Activated naive CD8-positive, alpha-beta T cell treated with anti-CD3 and anti-CD28 coated beads for 36 hours (primary cell): ENCODE measurements at regions not wholly inside any gene's neighbourhood (a gene's known extent, or its start where the extent isn't known, plus 50 kb on each side); places are given as distances from the start of the nearest gene placed in this dataset.
A peak's percentile ranks its signal among the peaks of the same experiment; 100 is the strongest.

Experiments
- DNase-seq: peaks from one replicate; pipeline ENCODE4 v3.0.0; 2021
- H3K27ac Mint-ChIP-seq: one replicate; pipeline ENCODE4 v1.8.0; 2022; ENCODE audit warnings: mild to moderate bottlenecking, moderate library complexity, mixed read lengths
- H3K27me3 Mint-ChIP-seq: one replicate; pipeline ENCODE4 v1.8.0; 2022; ENCODE audit warnings: mild to moderate bottlenecking, mixed read lengths
- H3K36me3 Mint-ChIP-seq: one replicate; pipeline ENCODE4 v1.8.0; 2021; ENCODE audit warnings: mild to moderate bottlenecking, mixed read lengths
- H3K4me1 Mint-ChIP-seq: one replicate; pipeline ENCODE4 v1.8.0; 2021; ENCODE audit warnings: mixed read lengths
- H3K4me3 Mint-ChIP-seq: one replicate; pipeline ENCODE4 v1.8.0; 2022; ENCODE audit warnings: mild to moderate bottlenecking, moderate library complexity, mixed read lengths
- H3K9me3 Mint-ChIP-seq: one replicate; pipeline ENCODE4 v1.8.0; 2022; ENCODE audit warnings: mixed read lengths

DNA sequence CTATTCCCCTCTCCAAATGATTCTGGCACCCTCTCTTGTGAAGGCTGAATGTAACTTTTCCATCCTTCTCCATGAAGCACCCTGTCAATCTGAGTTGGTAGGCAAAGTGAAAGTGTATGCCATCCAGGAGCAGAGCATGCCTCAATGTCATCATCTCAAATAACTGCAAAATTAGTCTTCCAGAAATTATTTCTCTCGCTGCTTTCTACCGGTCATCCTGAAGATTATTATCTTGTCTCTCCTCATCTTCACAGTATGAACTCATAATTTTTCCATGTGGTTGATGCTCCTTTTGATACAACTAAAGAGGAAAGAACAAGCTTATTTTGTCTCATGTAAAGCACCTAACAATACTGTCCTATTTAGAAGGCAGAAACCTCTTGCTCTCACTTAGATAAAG, 285.5 kb upstream of the PCDH7 start:
- Mint-ChIP-seq H3K4me1 (no peaks in the 10 kb centered on the region), H3K36me3 (no peaks in the 10 kb centered on the region), H3K4me3 (no peak overlapping the region), H3K27me3 (no peaks in the 10 kb centered on the region), H3K27ac (no peak overlapping the region), H3K9me3 (peaks cover 1% of the 10 kb centered on the region)
- no peak for DNase-seq

DNA sequence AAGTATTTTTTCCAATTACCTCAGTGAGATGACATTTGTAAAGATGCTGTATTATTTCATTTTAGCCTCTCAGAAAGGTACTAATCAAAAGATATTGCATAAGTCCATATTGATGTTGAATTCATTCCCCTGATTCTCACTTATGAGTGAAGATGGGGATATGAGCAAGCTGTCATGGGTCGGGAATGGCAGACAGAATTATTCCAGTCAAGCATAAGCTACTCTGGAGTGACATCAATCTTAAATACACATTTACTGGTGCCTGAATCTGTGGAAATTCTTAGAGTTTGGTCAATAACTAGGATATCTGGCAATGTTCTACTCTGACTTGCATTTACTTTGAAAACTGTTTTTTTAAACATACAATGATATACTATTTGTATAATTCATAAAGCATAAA, 283.8 kb upstream of the PCDH7 start:
- peaks cover 4% of the 10 kb centered on the region for H3K9me3 Mint-ChIP-seq
- no peaks in the 10 kb centered on the region for H3K4me1 Mint-ChIP-seq
- DNase-seq, result no peak
- H3K27me3 Mint-ChIP-seq, result no peaks in the 10 kb centered on the region
- no peak overlapping the region for H3K27ac Mint-ChIP-seq
- no peak overlapping the region for H3K4me3 Mint-ChIP-seq
- H3K36me3 Mint-ChIP-seq, result no peaks in the 10 kb centered on the region

GRCh38 chr4:30437316-30437715, 282.9 kb upstream of the PCDH7 start:
- H3K36me3 Mint-ChIP-seq, result no peaks in the 10 kb centered on the region
- H3K27ac Mint-ChIP-seq, result no peak overlapping the region
- DNase-seq, result no peak
- H3K4me3 Mint-ChIP-seq, result no peak overlapping the region
- H3K4me1 Mint-ChIP-seq, result no peaks in the 10 kb centered on the region
- peaks cover 4% of the 10 kb centered on the region for H3K9me3 Mint-ChIP-seq
- H3K27me3 Mint-ChIP-seq, result no peaks in the 10 kb centered on the region

GRCh38 chr4:30443289-30443688, 276.9 kb upstream of the PCDH7 start:
- H3K4me1 Mint-ChIP-seq, result no peaks in the 10 kb centered on the region
- DNase-seq, result no peak
- no peak overlapping the region for H3K27ac Mint-ChIP-seq
- H3K9me3 Mint-ChIP-seq, result peaks cover 2% of the 10 kb centered on the region
- no peaks in the 10 kb centered on the region for H3K36me3 Mint-ChIP-seq
- H3K27me3 Mint-ChIP-seq, result no peaks in the 10 kb centered on the region
- no peak overlapping the region for H3K4me3 Mint-ChIP-seq

DNA sequence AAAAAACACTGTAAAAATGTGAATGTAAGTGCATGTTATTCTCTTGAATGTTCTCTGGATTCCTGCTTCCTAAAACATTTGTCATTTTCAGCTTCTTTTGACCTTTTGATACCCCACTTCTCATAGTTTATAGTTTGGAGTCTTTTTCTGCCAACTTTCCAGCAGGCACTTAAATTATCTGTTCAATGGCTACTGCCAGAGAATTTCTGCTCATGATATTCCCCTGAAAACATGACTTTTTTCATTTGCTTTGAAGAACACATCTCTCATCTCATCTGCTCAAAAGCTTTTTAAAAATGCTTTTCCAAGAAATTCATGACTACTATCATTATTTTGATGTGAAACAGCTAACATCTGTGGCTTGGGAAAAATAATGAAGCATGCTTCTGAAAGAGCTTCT, 269.7 kb upstream of the PCDH7 start:
- Mint-ChIP-seq H3K4me1 (no peaks in the 10 kb centered on the region), H3K27ac (no peak overlapping the region), H3K36me3 (no peaks in the 10 kb centered on the region), H3K27me3 (no peaks in the 10 kb centered on the region), H3K9me3 (peaks cover 12% of the 10 kb centered on the region), H3K4me3 (no peak overlapping the region)
- DNase-seq, result no peak

DNA sequence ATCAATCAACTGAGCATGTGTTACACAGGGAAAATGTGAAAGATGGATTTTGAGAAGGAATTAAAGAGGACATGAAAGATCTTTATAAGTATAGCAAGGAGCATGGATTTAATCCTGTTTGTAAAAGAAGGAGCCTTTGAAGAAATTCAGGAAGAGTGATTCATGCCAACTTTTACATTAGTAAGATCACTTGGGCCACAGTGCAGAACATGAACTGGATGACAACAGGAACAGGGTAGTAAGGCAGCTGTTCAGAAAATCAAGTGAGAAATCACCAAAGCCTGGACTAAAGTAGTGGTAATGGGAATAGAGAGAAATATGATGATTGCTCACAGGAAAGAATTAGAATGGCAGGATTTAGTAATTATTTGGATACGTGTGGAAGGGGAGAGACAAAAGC, 265.7 kb upstream of the PCDH7 start:
- Mint-ChIP-seq H3K27ac (no peak overlapping the region), H3K27me3 (no peaks in the 10 kb centered on the region), H3K4me1 (no peaks in the 10 kb centered on the region), H3K9me3 (peaks cover 15% of the 10 kb centered on the region), H3K4me3 (no peak overlapping the region), H3K36me3 (no peaks in the 10 kb centered on the region)
- DNase-seq, result no peak

DNA sequence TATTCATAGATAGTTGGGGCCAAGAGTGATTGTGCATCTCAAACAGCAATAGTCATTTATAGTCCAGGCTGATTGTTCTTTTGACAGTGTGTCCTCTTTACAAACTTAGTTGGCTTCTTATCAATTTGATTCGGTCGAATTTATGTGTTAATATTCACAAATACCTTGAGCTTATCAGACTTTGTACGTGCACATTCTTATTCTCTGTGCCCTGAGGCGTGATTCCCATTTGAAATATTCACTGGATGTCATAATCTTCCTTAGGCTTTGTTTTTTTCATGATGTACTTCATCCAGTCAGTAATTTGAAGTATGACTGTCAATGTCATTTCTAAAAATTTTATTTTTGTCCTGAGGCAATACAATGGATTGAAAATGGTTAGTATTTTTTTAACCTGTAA, 263.5 kb upstream of the PCDH7 start:
- H3K4me1 Mint-ChIP-seq, result no peaks in the 10 kb centered on the region
- H3K36me3 Mint-ChIP-seq, result no peaks in the 10 kb centered on the region
- DNase-seq, result no peak
- no peak overlapping the region for H3K4me3 Mint-ChIP-seq
- H3K27me3 Mint-ChIP-seq, result no peaks in the 10 kb centered on the region
- H3K9me3 Mint-ChIP-seq, result peaks cover 12% of the 10 kb centered on the region
- H3K27ac Mint-ChIP-seq, result no peak overlapping the region

DNA sequence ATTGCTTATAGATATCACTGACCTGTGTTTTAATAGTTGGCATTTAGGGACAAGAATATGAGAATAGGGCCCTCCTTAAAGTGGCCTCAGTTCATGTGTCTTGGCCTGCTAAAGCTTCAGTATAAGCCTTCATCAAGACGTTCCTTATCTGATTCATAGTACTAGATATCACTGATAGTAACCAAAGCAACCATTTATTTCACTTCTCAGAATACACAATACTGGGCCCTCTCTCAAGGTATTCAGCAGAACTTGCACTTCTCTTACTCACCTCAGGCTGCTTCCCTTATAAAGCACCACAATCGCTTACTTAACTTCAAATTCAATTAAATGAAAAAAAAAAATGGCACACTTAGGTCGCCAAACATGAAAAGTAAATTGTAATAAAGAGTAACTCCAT, 259.4 kb upstream of the PCDH7 start:
- H3K4me3 Mint-ChIP-seq, result no peak overlapping the region
- H3K27ac Mint-ChIP-seq, result no peak overlapping the region
- DNase-seq, result no peak
- H3K36me3 Mint-ChIP-seq, result no peaks in the 10 kb centered on the region
- no peaks in the 10 kb centered on the region for H3K27me3 Mint-ChIP-seq
- no peaks in the 10 kb centered on the region for H3K4me1 Mint-ChIP-seq
- H3K9me3 Mint-ChIP-seq, result peaks cover 7% of the 10 kb centered on the region

- Mint-ChIP-seq H3K27me3 (no peaks in the 10 kb centered on the region), H3K36me3 (no peaks in the 10 kb centered on the region), H3K4me3 (no peak overlapping the region), H3K27ac (no peak overlapping the region), H3K9me3 (peaks cover 6% of the 10 kb centered on the region), H3K4me1 (no peaks in the 10 kb centered on the region)
- peak; percentile 1 for DNase-seq
Observed at GRCh38 chr4:30461218-30461617, 259.0 kb upstream of the PCDH7 start.

DNA sequence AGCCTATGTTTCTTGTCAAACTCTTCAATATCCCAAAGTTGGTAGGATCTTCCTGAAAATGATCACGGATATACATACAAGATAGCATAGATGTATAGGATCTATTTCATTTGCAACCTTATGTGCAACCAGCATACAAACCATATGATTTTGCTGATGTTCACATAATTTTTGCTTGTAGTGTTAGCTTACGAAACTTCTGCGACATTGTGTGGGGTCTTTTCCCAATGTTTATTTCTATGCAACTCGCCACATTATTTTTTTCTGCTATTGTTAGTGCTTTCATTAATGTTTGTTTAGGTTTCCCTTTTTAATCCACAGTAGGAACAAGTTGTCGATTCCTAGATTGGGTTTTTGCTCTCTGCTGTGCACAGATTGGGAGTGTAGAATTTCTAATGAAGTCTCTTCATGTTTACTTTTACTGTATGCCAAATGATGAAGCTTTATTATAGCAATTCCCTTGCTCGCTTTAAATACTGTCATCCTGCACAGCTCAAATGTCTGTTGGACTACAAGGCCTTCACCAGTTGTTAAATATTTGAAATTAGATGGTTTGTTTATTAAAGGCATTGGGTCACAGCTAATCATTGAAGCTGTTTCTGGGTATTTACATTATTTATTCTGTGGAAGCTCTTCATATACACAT, 257.6 kb upstream of the PCDH7 start:
- no peaks in the 10 kb centered on the region for H3K27me3 Mint-ChIP-seq
- no peak overlapping the region for H3K27ac Mint-ChIP-seq
- peaks cover 6% of the 10 kb centered on the region for H3K9me3 Mint-ChIP-seq
- H3K4me3 Mint-ChIP-seq, result no peak overlapping the region
- no peaks in the 10 kb centered on the region for H3K4me1 Mint-ChIP-seq
- no peaks in the 10 kb centered on the region for H3K36me3 Mint-ChIP-seq
- no peak for DNase-seq

- Mint-ChIP-seq H3K9me3 (peaks cover 1% of the 10 kb centered on the region), H3K27me3 (no peaks in the 10 kb centered on the region), H3K4me1 (no peaks in the 10 kb centered on the region), H3K4me3 (no peak overlapping the region), H3K27ac (no peak overlapping the region), H3K36me3 (no peaks in the 10 kb centered on the region)
- no peak for DNase-seq
Observed at GRCh38 chr4:30471861-30472260, 248.3 kb upstream of the PCDH7 start.

- Mint-ChIP-seq H3K9me3 (peaks cover 1% of the 10 kb centered on the region), H3K27ac (no peak overlapping the region)
Observed at GRCh38 chr4:30473225-30473624, 246.9 kb upstream of the PCDH7 start.

DNA sequence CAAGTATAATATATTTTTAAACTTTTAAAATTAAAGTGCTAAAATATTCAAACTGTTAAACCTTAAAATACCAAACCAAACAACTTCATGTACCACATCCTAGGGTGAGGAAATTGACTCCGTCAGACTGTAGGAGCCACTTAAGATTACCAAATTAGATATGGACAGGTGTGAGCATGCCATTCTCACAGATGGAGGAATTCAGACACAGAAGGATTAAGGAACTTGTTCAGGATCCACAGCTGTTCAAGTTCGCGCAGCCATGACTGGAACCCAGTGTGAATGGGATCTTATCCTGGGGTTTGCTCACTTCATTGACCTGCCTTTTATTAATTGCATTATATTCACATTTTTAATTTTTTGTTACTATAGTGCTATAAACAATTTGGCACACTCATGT, 224.9 kb upstream of the PCDH7 start:
- Mint-ChIP-seq H3K9me3 (peaks cover 15% of the 10 kb centered on the region), H3K36me3 (no peaks in the 10 kb centered on the region), H3K4me1 (no peaks in the 10 kb centered on the region), H3K4me3 (no peak overlapping the region), H3K27me3 (no peaks in the 10 kb centered on the region), H3K27ac (no peak overlapping the region)
- no peak for DNase-seq

More at GRCh38 chr4:30473225-30473624, 246.9 kb upstream of the PCDH7 start:
- no peaks in the 10 kb centered on the region for H3K4me1 Mint-ChIP-seq
- no peak for DNase-seq
- no peaks in the 10 kb centered on the region for H3K27me3 Mint-ChIP-seq
- no peak overlapping the region for H3K4me3 Mint-ChIP-seq
- H3K36me3 Mint-ChIP-seq, result no peaks in the 10 kb centered on the region

DNA sequence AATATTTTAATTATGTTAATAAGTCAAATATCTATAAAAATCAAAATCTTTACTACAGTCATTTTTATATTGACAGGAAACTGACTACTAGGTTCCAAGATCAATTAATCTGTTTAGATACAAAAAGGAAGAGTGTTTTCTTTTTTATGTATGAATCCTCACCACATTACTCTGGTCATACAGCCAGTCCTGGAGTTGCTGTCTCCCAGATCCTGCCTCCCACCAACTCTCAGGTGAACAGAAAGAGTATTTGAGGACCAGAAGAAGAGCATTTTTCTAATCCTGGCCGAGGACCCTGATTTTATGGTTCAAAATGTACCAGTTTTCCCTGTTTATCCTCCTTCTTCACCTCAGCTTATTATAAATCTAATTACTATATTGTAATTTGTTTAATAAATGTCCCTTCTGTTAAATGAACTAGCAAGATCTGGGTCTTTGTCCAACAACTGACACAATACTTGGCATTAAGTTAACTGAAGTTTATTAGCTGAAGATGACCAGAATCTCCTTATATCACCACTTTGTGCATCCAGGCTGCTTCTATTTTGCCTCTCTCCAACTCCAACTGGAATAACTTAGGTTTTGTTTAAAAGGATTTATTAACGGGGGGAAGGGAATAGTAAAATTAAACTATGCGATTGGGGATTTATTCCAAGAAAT, 224.4 kb upstream of the PCDH7 start:
- no peak overlapping the region for H3K4me3 Mint-ChIP-seq
- H3K4me1 Mint-ChIP-seq, result no peaks in the 10 kb centered on the region
- H3K9me3 Mint-ChIP-seq, result peaks cover 16% of the 10 kb centered on the region
- no peaks in the 10 kb centered on the region for H3K27me3 Mint-ChIP-seq
- H3K27ac Mint-ChIP-seq, result no peak overlapping the region
- H3K36me3 Mint-ChIP-seq, result no peaks in the 10 kb centered on the region
- no peak for DNase-seq

GRCh38 chr4:30511751-30512150, 208.4 kb upstream of the PCDH7 start:
- DNase-seq, result no peak
- Mint-ChIP-seq H3K9me3 (peaks cover 1% of the 10 kb centered on the region), H3K36me3 (no peaks in the 10 kb centered on the region), H3K4me1 (no peaks in the 10 kb centered on the region), H3K27me3 (no peaks in the 10 kb centered on the region), H3K4me3 (no peak overlapping the region), H3K27ac (no peak overlapping the region)

GRCh38 chr4:30518211-30518610, 202.0 kb upstream of the PCDH7 start:
- Mint-ChIP-seq H3K4me1 (no peaks in the 10 kb centered on the region), H3K27me3 (no peaks in the 10 kb centered on the region), H3K27ac (no peak overlapping the region), H3K36me3 (no peaks in the 10 kb centered on the region), H3K4me3 (no peak overlapping the region), H3K9me3 (peaks cover 9% of the 10 kb centered on the region)
- DNase-seq, result no peak
